Loucy (cell line): ENCODE measurements at regions not wholly inside any gene's neighbourhood (a gene's known extent, or its start where the extent isn't known, plus 50 kb on each side); places are given as distances from the start of the nearest gene placed in this dataset.

Experiments used
- H2AFZ ChIP-seq: fragments of 200-600 bp; sonication (generic); 2 replicates; pipeline ENCODE4 v1.6.0; 2016; ENCODE audit warnings: antibody characterized with exemption, mild to moderate bottlenecking, low read length, moderate library complexity
- H3F3A ChIP-seq: fragments of 200-600 bp; 2 replicates; pipeline ENCODE4 v1.6.0; 2016; ENCODE audit warnings: antibody characterized with exemption, low read depth, mild to moderate bottlenecking
- H3K27me3 ChIP-seq: fragments of 200-600 bp; sonication (generic); 2 replicates; pipeline ENCODE4 v1.6.1; 2014; ENCODE audit warnings: low read length, mild to moderate bottlenecking; ENCODE audit not compliant: insufficient read depth, poor library complexity, severe bottlenecking
- H3K36me3 ChIP-seq: fragments of 200-600 bp; sonication (generic); 2 replicates; pipeline ENCODE4 v1.6.1; 2016; ENCODE audit warnings: low read length; ENCODE audit not compliant: insufficient read depth
- H3K4me1 ChIP-seq: fragments of 200-600 bp; sonication (generic); 2 replicates; pipeline ENCODE4 v1.5.1; 2014; ENCODE audit warnings: low read length, mild to moderate bottlenecking; ENCODE audit not compliant: insufficient read depth, poor library complexity, severe bottlenecking
- H3K4me2 ChIP-seq: fragments of 200-600 bp; sonication (generic); 2 replicates; pipeline ENCODE4 v1.6.0; 2014; ENCODE audit warnings: antibody characterized with exemption, low read length, low read depth, mild to moderate bottlenecking; ENCODE audit not compliant: poor library complexity, severe bottlenecking
- H3K4me3 ChIP-seq: fragments of 200-600 bp; sonication (generic); 2 replicates; pipeline ENCODE4 v1.5.1; 2014; ENCODE audit warnings: low read length, mild to moderate bottlenecking, mixed read lengths; ENCODE audit not compliant: poor library complexity, severe bottlenecking
- H3K79me2 ChIP-seq: fragments of 200-600 bp; sonication (generic); 2 replicates; pipeline ENCODE4 v1.6.1; 2014; ENCODE audit warnings: low read length; ENCODE audit not compliant: insufficient read depth
- H3K9ac ChIP-seq: fragments of 200-600 bp; sonication (generic); 2 replicates; pipeline ENCODE4 v1.6.0; 2014; ENCODE audit warnings: mild to moderate bottlenecking, low read depth, low read length, moderate library complexity; ENCODE audit not compliant: poor library complexity, severe bottlenecking
- H3K9me2 ChIP-seq: fragments of 200-600 bp; sonication (generic); replicated peaks from 2 replicates; pipeline ENCODE4 v1.6.1; 2016; ENCODE audit warnings: low read depth, low read length, mixed read lengths
- H3K9me3 ChIP-seq: fragments of 200-600 bp; sonication (generic); 2 replicates; pipeline ENCODE4 v1.6.1; 2014; ENCODE audit warnings: mild to moderate bottlenecking, antibody characterized with exemption, low read length, low read depth; ENCODE audit not compliant: insufficient read depth
- H4K20me1 ChIP-seq: fragments of 200-600 bp; sonication (generic); 2 replicates; pipeline ENCODE4 v1.6.0; 2014; ENCODE audit warnings: antibody characterized with exemption, low read length, mild to moderate bottlenecking; ENCODE audit not compliant: insufficient read depth, poor library complexity, severe bottlenecking
- EZH2phosphoT487 ChIP-seq: fragments of 200-600 bp; IDR thresholded peaks from 2 replicates; pipeline ENCODE4 v1.6.1; 2018; ENCODE audit warnings: antibody characterized with exemption, mild to moderate bottlenecking, moderate library complexity, borderline replicate concordance
- TF ChIP-seq, protein P1 (sequence below): fragments of 200-600 bp; sonication (generic); conservative IDR thresholded peaks from 2 replicates; pipeline ENCODE4 v1.5.1; 2014; ENCODE audit warnings: mild to moderate bottlenecking, antibody characterized with exemption, low read length

DNA sequence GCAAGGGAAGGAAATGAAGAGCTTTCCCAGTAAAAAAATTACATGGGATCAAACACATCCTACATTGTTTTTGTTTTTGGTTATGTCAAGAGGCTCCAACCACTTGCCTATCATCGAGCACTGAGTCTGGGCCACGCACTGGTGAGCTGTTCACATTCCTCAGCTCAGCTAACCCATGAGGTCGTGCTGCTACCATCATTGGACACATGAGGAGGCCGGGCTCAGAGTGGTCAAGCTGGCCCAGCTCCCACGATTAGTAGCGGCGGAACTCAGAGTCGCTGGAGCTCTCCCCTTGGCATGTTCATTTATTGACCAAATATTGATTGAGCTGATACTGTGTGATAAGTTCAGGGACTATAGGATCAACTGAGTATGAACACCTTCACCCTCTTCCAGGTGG, 164.9 kb downstream of the CDH26 start:
- Histone ChIP-seq H3K4me3 (no peak overlapping the region), H3K36me3 (no peaks in the 10 kb centered on the region), H4K20me1 (no peaks in the 10 kb centered on the region), H3F3A (no peaks in the 10 kb centered on the region), H3K4me1 (peaks cover 9% of the 10 kb centered on the region), H3K9me3 (no peaks in the 10 kb centered on the region), H3K9ac (no peak overlapping the region), H3K9me2 (no peaks in the 10 kb centered on the region), H3K79me2 (no peaks in the 10 kb centered on the region), H2AFZ (no peak overlapping the region), H3K27me3 (no peaks in the 10 kb centered on the region), H3K4me2 (peak overlapping the region; percentile 29)
- no peak for TF ChIP-seq EZH2phosphoT487
- TF ChIP-seq, protein P1, sequence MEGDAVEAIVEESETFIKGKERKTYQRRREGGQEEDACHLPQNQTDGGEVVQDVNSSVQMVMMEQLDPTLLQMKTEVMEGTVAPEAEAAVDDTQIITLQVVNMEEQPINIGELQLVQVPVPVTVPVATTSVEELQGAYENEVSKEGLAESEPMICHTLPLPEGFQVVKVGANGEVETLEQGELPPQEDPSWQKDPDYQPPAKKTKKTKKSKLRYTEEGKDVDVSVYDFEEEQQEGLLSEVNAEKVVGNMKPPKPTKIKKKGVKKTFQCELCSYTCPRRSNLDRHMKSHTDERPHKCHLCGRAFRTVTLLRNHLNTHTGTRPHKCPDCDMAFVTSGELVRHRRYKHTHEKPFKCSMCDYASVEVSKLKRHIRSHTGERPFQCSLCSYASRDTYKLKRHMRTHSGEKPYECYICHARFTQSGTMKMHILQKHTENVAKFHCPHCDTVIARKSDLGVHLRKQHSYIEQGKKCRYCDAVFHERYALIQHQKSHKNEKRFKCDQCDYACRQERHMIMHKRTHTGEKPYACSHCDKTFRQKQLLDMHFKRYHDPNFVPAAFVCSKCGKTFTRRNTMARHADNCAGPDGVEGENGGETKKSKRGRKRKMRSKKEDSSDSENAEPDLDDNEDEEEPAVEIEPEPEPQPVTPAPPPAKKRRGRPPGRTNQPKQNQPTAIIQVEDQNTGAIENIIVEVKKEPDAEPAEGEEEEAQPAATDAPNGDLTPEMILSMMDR, result no peak

DNA sequence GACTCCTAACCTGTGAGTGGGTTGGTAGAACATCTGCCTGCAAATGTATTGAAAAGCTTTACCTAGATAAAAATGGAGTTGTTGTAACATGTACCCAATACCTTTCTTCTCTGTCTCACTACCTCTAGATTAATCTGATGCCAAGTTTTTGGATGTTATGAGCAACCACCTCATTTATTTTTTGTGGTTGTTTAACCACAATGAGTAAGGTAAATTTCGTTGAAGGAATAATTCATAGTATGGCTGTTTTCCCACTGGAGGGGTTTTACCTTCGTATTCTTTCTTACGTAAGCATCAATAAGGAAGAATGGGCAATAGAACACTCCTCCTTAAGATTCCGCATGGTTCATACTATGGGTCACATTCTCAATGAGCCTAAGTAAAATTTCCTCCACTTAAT, 165.4 kb downstream of the CDH26 start:
- H3K36me3 ChIP-seq, result no peaks in the 10 kb centered on the region
- H3K4me3 ChIP-seq, result no peak overlapping the region
- H3K4me2 ChIP-seq, result peak overlapping the region; percentile 29
- H3K9ac ChIP-seq, result no peak overlapping the region
- no peaks in the 10 kb centered on the region for H3K27me3 ChIP-seq
- H3K79me2 ChIP-seq, result no peaks in the 10 kb centered on the region
- TF ChIP-seq, protein P1, result no peak
- no peak for TF ChIP-seq EZH2phosphoT487
- no peaks in the 10 kb centered on the region for H3K9me2 ChIP-seq
- H3F3A ChIP-seq, result no peaks in the 10 kb centered on the region
- H3K9me3 ChIP-seq, result no peaks in the 10 kb centered on the region
- no peaks in the 10 kb centered on the region for H4K20me1 ChIP-seq
- H3K4me1 ChIP-seq, result peaks cover 9% of the 10 kb centered on the region
- H2AFZ ChIP-seq, result no peak overlapping the region

DNA sequence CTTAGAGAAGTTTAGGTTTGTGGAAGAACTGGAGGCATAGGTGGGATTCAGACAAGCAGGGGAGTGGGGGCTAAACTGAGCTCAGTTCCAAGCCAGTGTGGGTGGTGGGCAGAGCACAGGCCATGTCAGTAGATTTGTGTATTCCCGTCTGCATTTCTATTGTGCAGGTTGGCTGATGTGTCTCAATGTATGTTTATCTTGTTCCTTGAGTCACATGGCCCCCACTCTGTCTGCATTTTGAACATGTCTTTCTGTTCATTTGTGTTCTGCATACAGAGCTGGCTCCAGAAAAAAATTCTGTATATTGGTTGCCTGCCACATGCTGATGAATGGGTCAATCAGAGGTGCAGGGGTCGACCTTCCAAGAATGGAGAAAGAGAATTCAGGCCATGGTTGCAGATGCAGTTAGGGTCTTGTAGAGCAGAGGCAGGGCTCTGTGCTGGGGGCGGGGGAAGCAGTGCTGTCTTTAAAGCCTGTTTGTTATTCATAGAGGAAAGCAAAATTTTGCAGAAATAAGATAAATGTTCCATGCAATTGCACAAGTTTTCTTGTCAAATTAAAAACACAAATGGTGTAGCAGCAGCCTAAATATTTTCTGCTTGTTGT, 166.7 kb downstream of the CDH26 start:
- Histone ChIP-seq H3K9ac (no peak overlapping the region), H4K20me1 (no peaks in the 10 kb centered on the region), H3K4me1 (peaks cover 9% of the 10 kb centered on the region), H3K9me2 (no peaks in the 10 kb centered on the region), H2AFZ (no peak overlapping the region), H3K4me2 (no peak overlapping the region), H3K4me3 (no peak overlapping the region), H3K79me2 (no peaks in the 10 kb centered on the region), H3F3A (no peaks in the 10 kb centered on the region), H3K36me3 (no peaks in the 10 kb centered on the region), H3K9me3 (no peaks in the 10 kb centered on the region), H3K27me3 (no peaks in the 10 kb centered on the region)
- no peak for TF ChIP-seq EZH2phosphoT487
- TF ChIP-seq, protein P1, result no peak
